ENCODE measurements at regions not wholly inside any gene's neighbourhood (a gene's known extent, or its start where the extent isn't known, plus 50 kb on each side); places are given as distances from the start of the nearest gene placed in this dataset.

GRCh38 chr14:71720978-71721624 lies 211.1 kb upstream of the RGS6 start:
- H3K36me3 Mint-ChIP-seq (ENCODE audit: low read depth), result peaks cover 32% of the 10 kb centered on the region
- no peak overlapping the region for H3K4me3 Mint-ChIP-seq
- H3K27ac Mint-ChIP-seq, result no peak overlapping the region
- no peaks in the 10 kb centered on the region for H3K9me3 Mint-ChIP-seq
- no peaks in the 10 kb centered on the region for H3K27me3 Mint-ChIP-seq (ENCODE audit: low read depth)
- H3K4me1 Mint-ChIP-seq (ENCODE audit: low read depth), result peaks cover 10% of the 10 kb centered on the region

GRCh38 chr14:71721791-71722190 lies 210.4 kb upstream of the RGS6 start:
- H3K36me3 Mint-ChIP-seq (ENCODE audit: low read depth), result peaks cover 32% of the 10 kb centered on the region
- H3K9me3 Mint-ChIP-seq, result no peaks in the 10 kb centered on the region
- H3K4me1 Mint-ChIP-seq (ENCODE audit: low read depth), result peaks cover 10% of the 10 kb centered on the region
- H3K4me3 Mint-ChIP-seq, result no peak overlapping the region
- no peak overlapping the region for H3K27ac Mint-ChIP-seq
- no peaks in the 10 kb centered on the region for H3K27me3 Mint-ChIP-seq (ENCODE audit: low read depth)

GRCh38 chr14:71722885-71723284 lies 209.3 kb upstream of the RGS6 start:
- Mint-ChIP-seq H3K27ac (no peak overlapping the region), H3K36me3 (ENCODE audit: low read depth) (peaks cover 32% of the 10 kb centered on the region), H3K27me3 (ENCODE audit: low read depth) (no peaks in the 10 kb centered on the region), H3K4me3 (no peak overlapping the region), H3K9me3 (no peaks in the 10 kb centered on the region), H3K4me1 (ENCODE audit: low read depth) (peaks cover 10% of the 10 kb centered on the region)

GRCh38 chr14:71725922-71726579 lies 206.2 kb upstream of the RGS6 start:
- H3K27ac Mint-ChIP-seq, result no peak overlapping the region

GRCh38 chr14:71726580-71727021 lies 205.6 kb upstream of the RGS6 start:
- H3K4me3 Mint-ChIP-seq, result no peak overlapping the region
- H3K9me3 Mint-ChIP-seq, result no peaks in the 10 kb centered on the region
- peaks cover 40% of the 10 kb centered on the region for H3K36me3 Mint-ChIP-seq (ENCODE audit: low read depth)
- H3K27me3 Mint-ChIP-seq (ENCODE audit: low read depth), result no peaks in the 10 kb centered on the region
- peaks cover 11% of the 10 kb centered on the region for H3K4me1 Mint-ChIP-seq (ENCODE audit: low read depth)
- no peak overlapping the region for H3K27ac Mint-ChIP-seq

More at GRCh38 chr14:71725922-71726579, 206.2 kb upstream of the RGS6 start:
- Mint-ChIP-seq H3K9me3 (no peaks in the 10 kb centered on the region), H3K4me1 (ENCODE audit: low read depth) (peaks cover 11% of the 10 kb centered on the region), H3K36me3 (ENCODE audit: low read depth) (peaks cover 37% of the 10 kb centered on the region), H3K4me3 (no peak overlapping the region), H3K27me3 (ENCODE audit: low read depth) (no peaks in the 10 kb centered on the region)

GRCh38 chr14:71728386-71728785 lies 203.8 kb upstream of the RGS6 start:
- H3K4me3 Mint-ChIP-seq, result no peak overlapping the region
- H3K27ac Mint-ChIP-seq, result no peak overlapping the region
- no peaks in the 10 kb centered on the region for H3K9me3 Mint-ChIP-seq
- H3K36me3 Mint-ChIP-seq (ENCODE audit: low read depth), result peaks cover 41% of the 10 kb centered on the region
- H3K4me1 Mint-ChIP-seq (ENCODE audit: low read depth), result peaks cover 9% of the 10 kb centered on the region
- H3K27me3 Mint-ChIP-seq (ENCODE audit: low read depth), result no peaks in the 10 kb centered on the region

- Mint-ChIP-seq H3K4me1 (ENCODE audit: low read depth) (peaks cover 9% of the 10 kb centered on the region), H3K36me3 (ENCODE audit: low read depth) (peaks cover 47% of the 10 kb centered on the region), H3K27ac (no peak overlapping the region), H3K27me3 (ENCODE audit: low read depth) (no peaks in the 10 kb centered on the region), H3K9me3 (no peaks in the 10 kb centered on the region), H3K4me3 (no peak overlapping the region)
Measured at GRCh38 chr14:71729596-71729995, 202.6 kb upstream of the RGS6 start.

GRCh38 chr14:71730471-71730870 lies 201.8 kb upstream of the RGS6 start:
- no peaks in the 10 kb centered on the region for H3K9me3 Mint-ChIP-seq
- peaks cover 43% of the 10 kb centered on the region for H3K36me3 Mint-ChIP-seq (ENCODE audit: low read depth)
- no peaks in the 10 kb centered on the region for H3K27me3 Mint-ChIP-seq (ENCODE audit: low read depth)
- H3K27ac Mint-ChIP-seq, result no peak overlapping the region
- no peak overlapping the region for H3K4me3 Mint-ChIP-seq
- peaks cover 7% of the 10 kb centered on the region for H3K4me1 Mint-ChIP-seq (ENCODE audit: low read depth)

- H3K27me3 Mint-ChIP-seq (ENCODE audit: low read depth), result no peaks in the 10 kb centered on the region
- H3K4me3 Mint-ChIP-seq, result no peak overlapping the region
- H3K27ac Mint-ChIP-seq, result no peak overlapping the region
- peaks cover 41% of the 10 kb centered on the region for H3K36me3 Mint-ChIP-seq (ENCODE audit: low read depth)
- H3K4me1 Mint-ChIP-seq (ENCODE audit: low read depth), result peaks cover 4% of the 10 kb centered on the region
- H3K9me3 Mint-ChIP-seq, result no peaks in the 10 kb centered on the region
Measured at GRCh38 chr14:71731096-71731495, 201.1 kb upstream of the RGS6 start.

GRCh38 chr14:71733210-71733883 lies 198.9 kb upstream of the RGS6 start:
- no peaks in the 10 kb centered on the region for H3K9me3 Mint-ChIP-seq
- peaks cover 4% of the 10 kb centered on the region for H3K4me1 Mint-ChIP-seq (ENCODE audit: low read depth)
- H3K4me3 Mint-ChIP-seq, result no peak overlapping the region
- no peak overlapping the region for H3K27ac Mint-ChIP-seq
- peaks cover 50% of the 10 kb centered on the region for H3K36me3 Mint-ChIP-seq (ENCODE audit: low read depth)
- no peaks in the 10 kb centered on the region for H3K27me3 Mint-ChIP-seq (ENCODE audit: low read depth)

GRCh38 chr14:71734076-71734475 lies 198.2 kb upstream of the RGS6 start:
- Mint-ChIP-seq H3K27ac (no peak overlapping the region), H3K27me3 (ENCODE audit: low read depth) (no peaks in the 10 kb centered on the region), H3K4me1 (ENCODE audit: low read depth) (peaks cover 2% of the 10 kb centered on the region), H3K4me3 (no peak overlapping the region), H3K9me3 (no peaks in the 10 kb centered on the region), H3K36me3 (ENCODE audit: low read depth) (peaks cover 56% of the 10 kb centered on the region)

- H3K9me3 Mint-ChIP-seq, result no peaks in the 10 kb centered on the region
Measured at GRCh38 chr14:71734885-71735284, 197.3 kb upstream of the RGS6 start.

GRCh38 chr14:71737760-71738159 lies 194.5 kb upstream of the RGS6 start:
- Mint-ChIP-seq H3K27ac (no peak overlapping the region), H3K27me3 (ENCODE audit: low read depth) (no peaks in the 10 kb centered on the region), H3K36me3 (ENCODE audit: low read depth) (peaks cover 36% of the 10 kb centered on the region), H3K4me1 (ENCODE audit: low read depth) (peaks cover 6% of the 10 kb centered on the region), H3K9me3 (no peaks in the 10 kb centered on the region), H3K4me3 (no peak overlapping the region)

More at GRCh38 chr14:71734885-71735284, 197.3 kb upstream of the RGS6 start:
- Mint-ChIP-seq H3K4me1 (ENCODE audit: low read depth) (peaks cover 7% of the 10 kb centered on the region), H3K36me3 (ENCODE audit: low read depth) (peaks cover 52% of the 10 kb centered on the region), H3K27ac (no peak overlapping the region), H3K27me3 (ENCODE audit: low read depth) (no peaks in the 10 kb centered on the region), H3K4me3 (no peak overlapping the region)

GRCh38 chr14:71739273-71739990 lies 192.8 kb upstream of the RGS6 start:
- Mint-ChIP-seq H3K4me3 (no peak overlapping the region), H3K27ac (no peak overlapping the region), H3K4me1 (ENCODE audit: low read depth) (peaks cover 6% of the 10 kb centered on the region), H3K36me3 (ENCODE audit: low read depth) (peaks cover 30% of the 10 kb centered on the region), H3K27me3 (ENCODE audit: low read depth) (peaks cover 5% of the 10 kb centered on the region), H3K9me3 (no peaks in the 10 kb centered on the region)
